MM.1S (cell line): ENCODE measurements at regions not wholly inside any gene's neighbourhood (a gene's known extent, or its start where the extent isn't known, plus 50 kb on each side); places are given as distances from the start of the nearest gene placed in this dataset.

Experiments used
- DNase-seq: peaks from one replicate; pipeline ENCODE4 v3.0.0-alpha.2; 2015
- H2AFZ ChIP-seq: fragments of 300-600 bp; sonication (generic); 2 replicates; pipeline ENCODE4 v1.6.0; 2016; ENCODE audit warnings: antibody characterized with exemption, low read length
- H3F3A ChIP-seq: fragments of 300-600 bp; sonication (generic); 2 replicates; pipeline ENCODE4 v1.6.1; 2016; ENCODE audit warnings: mild to moderate bottlenecking, antibody characterized with exemption, low read length, moderate library complexity, mixed read lengths; ENCODE audit not compliant: insufficient read depth
- H3K27ac ChIP-seq: fragments of 300-600 bp; sonication (generic); 2 replicates; pipeline ENCODE4 v1.5.1; 2016; ENCODE audit warnings: mild to moderate bottlenecking, low read length
- H3K27me3 ChIP-seq: fragments of 300-600 bp; sonication (generic); replicated peaks from 2 replicates; pipeline ENCODE4 v1.6.0; 2016; ENCODE audit warnings: low read length; ENCODE audit not compliant: insufficient read depth
- H3K36me3 ChIP-seq: fragments of 300-600 bp; sonication (generic); replicated peaks from 2 replicates; pipeline ENCODE4 v1.6.1; 2016; ENCODE audit warnings: mild to moderate bottlenecking, low read length, mixed read lengths; ENCODE audit not compliant: insufficient read depth
- H3K4me1 ChIP-seq: fragments of 300-600 bp; sonication (generic); 2 replicates; pipeline ENCODE4 v1.6.1; 2016; ENCODE audit warnings: low read length, mixed read lengths
- H3K4me2 ChIP-seq: fragments of 300-600 bp; sonication (generic); 2 replicates; pipeline ENCODE4 v1.6.0; 2016; ENCODE audit warnings: low read depth, low read length
- H3K4me3 ChIP-seq: fragments of 300-600 bp; sonication (generic); 2 replicates; pipeline ENCODE4 v1.5.1; 2016; ENCODE audit warnings: low read length, mixed read lengths
- H3K79me2 ChIP-seq: fragments of 300-600 bp; sonication (generic); 2 replicates; pipeline ENCODE4 v1.6.1; 2016; ENCODE audit warnings: mixed run types, low read length, mixed read lengths
- H3K9ac ChIP-seq: fragments of 300-600 bp; sonication (generic); 2 replicates; pipeline ENCODE4 v1.6.1; 2016; ENCODE audit warnings: low read length, mixed read lengths
- H3K9me2 ChIP-seq: fragments of 300-600 bp; sonication (generic); replicated peaks from 2 replicates; pipeline ENCODE4 v1.6.1; 2016; ENCODE audit warnings: mild to moderate bottlenecking, low read length, mixed read lengths; ENCODE audit not compliant: insufficient read depth
- H3K9me3 ChIP-seq: fragments of 300-600 bp; sonication (generic); replicated peaks from 2 replicates; pipeline ENCODE4 v1.6.1; 2016; ENCODE audit warnings: mild to moderate bottlenecking, low read length, mixed read lengths; ENCODE audit not compliant: insufficient read depth
- H4K20me1 ChIP-seq: fragments of 300-600 bp; sonication (generic); 2 replicates; pipeline ENCODE4 v1.6.1; 2016; ENCODE audit warnings: mild to moderate bottlenecking, low read length, moderate library complexity, mixed read lengths; ENCODE audit not compliant: insufficient read depth
- CTCF ChIP-seq: fragments of 300-600 bp; sonication (generic); IDR thresholded peaks from 2 replicates; pipeline ENCODE4 v1.5.1; 2016; ENCODE audit warnings: antibody characterized with exemption, low read length, mixed read lengths
- EZH2 ChIP-seq: fragments of 300-600 bp; sonication (generic); optimal IDR thresholded peaks from 2 replicates; pipeline ENCODE3; 2017; ENCODE audit warnings: low read depth, mild to moderate bottlenecking, antibody characterized with exemption, low read length, mixed read lengths
- EZH2phosphoT487 ChIP-seq: fragments of 300-600 bp; sonication (generic); IDR thresholded peaks from 2 replicates; pipeline ENCODE4 v1.6.1; 2018; ENCODE audit warnings: antibody characterized with exemption, low read length

- H2AFZ ChIP-seq: no peak overlapping the region
- H3K27me3 ChIP-seq: no peaks in the 10 kb centered on the region
- no peaks in the 10 kb centered on the region for H4K20me1 ChIP-seq
- no peaks in the 10 kb centered on the region for H3K4me1 ChIP-seq
- H3K27ac ChIP-seq: no peak overlapping the region
- no peak for DNase-seq
- H3K79me2 ChIP-seq: no peaks in the 10 kb centered on the region
- no peaks in the 10 kb centered on the region for H3F3A ChIP-seq
- TF ChIP-seq EZH2: no peak
- no peak for TF ChIP-seq EZH2phosphoT487
- TF ChIP-seq CTCF: no peak
- no peaks in the 10 kb centered on the region for H3K36me3 ChIP-seq
- H3K9me3 ChIP-seq: no peaks in the 10 kb centered on the region
- H3K4me3 ChIP-seq: no peak overlapping the region
- no peaks in the 10 kb centered on the region for H3K9me2 ChIP-seq
- no peak overlapping the region for H3K9ac ChIP-seq
- no peak overlapping the region for H3K4me2 ChIP-seq
Measured at GRCh38 chr6:84528201-84528600, 236.2 kb downstream of the TBX18 start.

- Histone ChIP-seq H3K9me3 (no peaks in the 10 kb centered on the region), H3K27me3 (no peaks in the 10 kb centered on the region), H3K4me1 (no peaks in the 10 kb centered on the region), H3K36me3 (no peaks in the 10 kb centered on the region), H3K27ac (no peak overlapping the region), H3K9me2 (no peaks in the 10 kb centered on the region), H3K4me3 (no peak overlapping the region), H3K79me2 (no peaks in the 10 kb centered on the region), H4K20me1 (no peaks in the 10 kb centered on the region), H3K9ac (no peak overlapping the region), H3F3A (no peaks in the 10 kb centered on the region), H2AFZ (no peak overlapping the region), H3K4me2 (no peak overlapping the region)
- TF ChIP-seq EZH2phosphoT487 (no peak), CTCF (no peak), EZH2 (no peak)
- DNase-seq: no peak
Measured at GRCh38 chr6:84526631-84527030, 237.8 kb downstream of the TBX18 start.

- H3K4me1 ChIP-seq: no peaks in the 10 kb centered on the region
- H3K9me2 ChIP-seq: no peaks in the 10 kb centered on the region
- H4K20me1 ChIP-seq: no peaks in the 10 kb centered on the region
- DNase-seq: no peak
- H3K9me3 ChIP-seq: no peaks in the 10 kb centered on the region
- H3K27me3 ChIP-seq: no peaks in the 10 kb centered on the region
- H3K9ac ChIP-seq: no peak overlapping the region
- no peaks in the 10 kb centered on the region for H3K79me2 ChIP-seq
- no peak overlapping the region for H3K4me3 ChIP-seq
- no peak overlapping the region for H3K4me2 ChIP-seq
- TF ChIP-seq CTCF (no peak), EZH2 (no peak), EZH2phosphoT487 (no peak)
- H2AFZ ChIP-seq: no peak overlapping the region
- no peak overlapping the region for H3K27ac ChIP-seq
- H3F3A ChIP-seq: no peaks in the 10 kb centered on the region
- H3K36me3 ChIP-seq: no peaks in the 10 kb centered on the region
Measured at GRCh38 chr6:84525907-84526306, 238.5 kb downstream of the TBX18 start.
